Activated CD4-positive, alpha-beta T cell treated with anti-CD3 and anti-CD28 coated beads for 4 hours (primary cell): ENCODE measurements at regions not wholly inside any gene's neighbourhood (a gene's known extent, or its start where the extent isn't known, plus 50 kb on each side); places are given as distances from the start of the nearest gene placed in this dataset.
"Not testable (repeated sequence)": the region's sequence is repeated elsewhere in the genome, so short reads cannot be mapped to it uniquely, and the experiment has no call there.

Experiments used
- DNase-seq, 2 donors: peaks; one replicate each; pipeline ENCODE4 v3.0.0-alpha.2; 2020

DNA sequence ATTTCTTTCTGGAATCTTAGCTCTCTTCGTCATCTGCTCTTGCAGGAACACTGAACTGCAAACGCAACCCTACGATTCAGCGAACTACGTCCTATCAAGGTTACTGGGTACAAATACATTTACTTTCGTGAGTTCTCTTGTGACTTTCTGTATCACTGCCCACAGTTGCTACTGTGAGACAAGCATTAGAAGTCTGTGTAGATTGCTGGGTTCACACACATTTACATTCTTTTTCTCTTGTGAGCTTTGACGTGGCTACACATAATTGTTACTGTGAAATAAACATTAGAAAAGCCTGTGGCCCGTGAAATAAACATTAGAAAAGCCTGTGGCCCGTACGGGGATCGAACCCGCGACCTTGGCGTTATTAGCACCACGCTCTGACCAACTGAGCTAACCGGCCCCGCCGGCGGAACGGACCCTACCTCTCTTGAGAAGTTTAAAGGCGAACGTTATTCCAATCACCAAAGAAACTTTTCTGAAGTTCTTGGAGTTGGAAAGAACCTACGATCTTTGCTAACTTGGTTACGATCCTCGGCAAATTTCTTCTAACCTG, 61.2 kb upstream of the ZNF322 start:
- DNase-seq, result not testable (repeated sequence)

DNA sequence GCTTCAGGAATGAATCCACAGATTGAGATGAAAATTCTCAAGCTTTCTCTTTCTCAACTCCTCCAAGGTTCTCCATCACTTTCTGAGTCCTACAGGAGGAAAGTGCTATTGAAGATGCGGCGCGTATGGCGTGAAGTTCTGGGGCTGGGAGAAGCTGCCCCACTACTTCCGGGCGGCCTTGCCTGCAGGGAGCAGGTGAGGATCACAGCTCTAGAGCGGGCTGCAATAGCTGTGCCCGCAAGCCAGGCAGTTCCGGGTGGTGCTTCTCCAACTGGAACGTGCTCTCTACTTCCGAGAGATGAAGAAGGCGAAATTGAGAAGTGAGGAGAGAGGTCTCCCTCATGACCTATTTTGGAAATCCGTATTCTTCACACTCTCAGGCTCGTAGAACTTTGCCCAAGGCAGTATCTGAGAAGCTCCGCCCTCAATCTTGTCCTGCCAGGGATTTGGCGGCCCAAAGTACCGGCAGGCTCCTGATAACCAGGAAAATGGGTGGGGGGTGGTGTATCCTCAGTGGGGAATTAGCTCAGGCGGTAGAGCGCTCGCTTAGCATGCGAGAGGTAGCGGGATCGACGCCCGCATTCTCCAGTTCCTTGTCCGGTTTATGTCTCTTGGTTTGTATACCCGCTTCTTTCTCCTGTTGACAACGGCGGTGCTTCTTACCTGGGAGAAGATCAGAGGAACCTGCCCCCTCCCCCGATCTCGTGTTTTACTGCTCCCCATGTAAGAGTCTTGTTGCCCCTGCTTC, 70.6 kb upstream of the ZNF322 start:
- DNase-seq, result not testable (repeated sequence)

DNA sequence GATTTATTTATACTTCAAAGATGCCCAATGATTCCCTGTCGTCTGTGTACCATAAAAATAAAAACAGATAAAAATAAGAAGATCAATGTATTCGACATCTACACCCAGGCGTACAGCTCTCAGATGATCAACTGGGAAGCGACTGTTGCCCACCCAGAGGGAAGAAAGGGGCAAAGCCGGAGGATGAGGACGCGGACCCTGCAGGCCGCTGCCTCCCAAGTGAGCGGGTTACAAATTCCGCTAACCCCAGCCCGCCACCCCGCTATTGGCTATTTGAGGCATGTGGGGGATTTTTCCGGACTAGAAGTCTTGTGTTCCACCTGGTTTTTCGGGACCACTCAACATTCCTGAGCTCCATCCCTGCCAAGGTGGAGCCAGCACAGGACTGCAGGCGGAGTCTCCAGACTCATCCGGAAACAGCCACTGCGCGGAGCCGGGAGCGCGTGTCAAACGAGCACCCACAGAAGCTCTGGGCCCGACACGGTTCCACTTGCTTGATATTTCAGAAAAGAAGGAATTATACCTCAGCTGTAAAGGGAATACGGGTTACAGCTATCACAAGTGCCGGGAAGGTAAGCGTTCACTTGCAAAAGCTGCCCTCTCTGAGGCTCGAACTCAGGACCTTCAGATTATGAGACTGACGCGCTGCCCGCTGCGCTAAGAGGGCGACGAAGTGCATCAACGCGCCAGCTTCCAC, 75.4 kb upstream of the ZNF322 start:
- DNase-seq, result not testable (repeated sequence)

DNA sequence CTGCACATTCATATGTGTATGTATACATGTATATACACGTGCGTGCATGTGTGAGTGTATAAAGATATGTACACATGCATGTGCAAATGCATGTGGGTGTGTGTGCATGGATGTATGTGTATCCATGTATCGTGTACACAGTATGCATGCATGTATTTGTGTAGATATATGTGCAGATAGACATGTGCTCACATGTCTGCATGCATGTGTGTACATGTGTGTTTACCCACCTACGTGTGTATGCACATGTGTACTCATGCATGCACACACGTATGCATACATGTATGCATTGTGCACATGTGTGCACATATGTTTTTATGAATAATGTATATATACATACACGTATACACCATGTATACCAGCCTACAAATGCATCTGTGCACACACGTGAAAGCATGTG, 80.3 kb upstream of the ZNF322 start:
- no peak for DNase-seq

DNA sequence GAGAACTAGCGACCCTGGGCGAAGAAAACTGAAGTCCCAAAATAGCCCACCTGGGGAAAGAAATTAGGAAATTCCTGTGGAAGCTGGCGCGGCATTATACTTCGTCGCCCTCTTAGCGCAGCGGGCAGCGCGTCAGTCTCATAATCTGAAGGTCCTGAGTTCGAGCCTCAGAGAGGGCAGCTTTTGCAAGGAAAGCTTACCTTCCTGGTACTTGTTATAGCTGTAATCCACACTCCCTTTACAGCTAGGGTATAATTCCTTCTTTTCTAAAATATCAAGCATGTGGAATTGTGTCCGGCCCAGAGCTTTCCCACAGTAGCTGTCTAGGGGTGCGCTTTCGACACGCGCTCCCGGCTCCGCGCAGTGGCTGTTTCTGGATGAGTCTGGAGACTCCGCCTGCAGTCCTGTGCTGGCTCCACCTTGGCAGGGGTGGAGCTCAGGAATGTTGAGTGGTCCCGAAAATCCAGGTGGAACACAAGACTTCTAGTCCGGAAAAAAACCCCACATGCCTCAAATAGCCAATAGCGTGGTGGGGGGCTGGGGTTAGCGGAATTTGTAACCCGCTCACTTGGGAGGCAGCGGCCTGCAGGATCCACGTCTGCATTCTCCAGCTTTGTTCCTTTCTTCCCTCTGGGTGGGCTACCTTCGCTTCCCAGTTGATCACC, 83.7 kb upstream of the ZNF322 start:
- no peak for DNase-seq

DNA sequence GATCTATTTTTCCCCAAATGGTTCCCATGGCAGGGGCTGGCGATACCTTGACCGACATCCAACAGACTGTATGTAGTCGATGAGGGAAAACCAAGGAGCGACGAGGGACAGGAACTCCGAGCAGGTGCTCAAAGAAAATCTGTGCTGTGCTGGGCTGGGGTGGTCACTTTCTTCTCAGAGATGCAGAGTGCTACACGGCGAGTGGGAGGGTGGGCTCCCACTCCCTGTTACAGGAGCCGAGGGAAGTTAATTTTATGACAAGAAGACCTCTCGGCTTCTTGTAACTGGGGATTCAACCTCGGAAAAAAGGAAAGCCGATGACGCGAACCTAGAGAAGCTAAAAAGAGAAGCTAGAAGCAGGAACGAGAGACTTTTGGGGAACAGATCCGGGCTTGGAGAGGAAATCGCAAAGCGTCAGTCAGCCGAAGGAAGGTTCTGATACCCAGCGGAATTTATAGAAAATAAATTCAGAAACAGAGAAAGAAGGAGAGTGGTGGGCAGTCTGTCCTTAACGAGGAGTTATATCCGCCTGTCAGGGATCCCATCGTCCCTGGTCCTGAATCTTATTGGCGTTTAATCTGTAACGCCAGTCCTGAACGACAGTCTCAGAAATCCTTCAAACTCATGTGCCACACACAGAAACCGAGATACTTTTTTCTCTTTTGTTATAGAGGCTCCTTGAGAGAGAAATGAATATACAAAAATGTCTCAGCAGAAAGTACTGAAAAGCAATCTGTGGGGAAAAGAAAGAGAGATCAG, 84.6 kb upstream of the ZNF322 start:
- no peak for DNase-seq

DNA sequence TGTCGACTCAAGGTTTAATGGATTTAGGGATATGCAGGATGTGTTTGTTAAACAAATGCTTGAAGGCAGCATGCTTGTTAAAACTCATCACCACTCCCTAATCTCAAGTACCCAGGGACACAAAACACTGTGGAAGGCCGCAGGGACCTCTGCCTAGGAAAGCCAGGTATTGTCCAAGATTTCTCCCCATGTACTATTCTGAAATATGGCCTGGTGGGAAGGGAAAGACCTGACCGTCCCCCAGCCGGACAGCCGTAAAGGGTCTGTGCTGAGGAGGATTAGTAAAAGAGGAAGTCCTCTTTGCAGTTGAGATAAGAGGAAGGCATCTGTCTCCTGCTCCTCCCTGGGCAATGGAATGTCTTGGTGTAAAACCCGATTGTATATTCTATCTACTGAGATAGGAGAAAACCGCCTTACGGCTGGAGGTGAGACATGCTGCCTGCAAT, 85.3 kb upstream of the ZNF322 start:
- DNase-seq, result not testable (repeated sequence)

DNA sequence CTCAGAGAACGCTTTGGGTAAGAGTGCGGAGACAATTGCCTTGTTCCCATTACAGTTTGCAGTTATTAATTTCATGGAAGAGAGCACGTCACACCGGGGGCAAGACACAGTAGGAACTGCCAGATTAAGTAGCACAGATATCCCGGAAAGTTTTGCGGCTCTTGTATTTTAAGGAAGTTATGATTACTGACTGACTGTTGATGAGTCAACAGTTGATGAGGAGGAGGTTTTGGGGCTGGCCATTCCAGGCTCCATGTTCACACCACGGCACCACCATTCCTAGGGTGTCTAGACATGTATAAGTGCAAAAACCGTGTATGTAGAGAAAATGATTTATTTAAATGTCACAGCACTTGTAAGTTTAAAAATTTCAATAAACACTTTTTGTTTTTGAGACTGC, 86.4 kb upstream of the ZNF322 start:
- DNase-seq, result not testable (repeated sequence)

DNA sequence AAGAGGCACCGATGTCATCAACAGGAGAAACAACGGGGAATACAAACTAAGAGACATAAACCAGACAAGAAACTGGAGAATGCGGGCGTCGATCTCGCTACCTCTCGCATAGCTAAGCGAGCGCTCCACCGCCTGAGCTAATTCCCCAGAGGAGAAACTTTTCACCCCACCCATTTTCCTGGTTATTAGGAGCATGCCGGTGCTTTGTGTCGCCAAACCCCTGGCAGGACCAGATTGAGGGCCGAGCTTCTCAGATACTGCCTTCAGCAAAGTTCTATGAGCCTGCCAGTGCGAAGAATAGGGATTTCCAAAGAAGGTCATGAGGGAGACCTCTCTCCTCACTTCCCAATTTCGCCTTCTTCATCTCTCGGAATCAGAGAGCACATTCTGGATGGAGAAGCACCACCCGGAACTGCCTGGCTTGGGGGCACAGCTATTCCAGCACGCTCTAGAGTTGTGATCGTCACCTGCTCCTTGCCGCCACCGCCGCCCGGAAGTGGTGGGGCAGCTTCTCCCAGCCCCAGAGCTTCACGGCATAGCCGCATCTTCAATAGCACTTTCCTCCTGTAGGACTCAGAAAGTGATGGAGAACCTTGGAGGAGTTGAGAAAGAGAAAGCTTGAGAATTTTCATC, 89.7 kb upstream of the ZNF322 start:
- DNase-seq, result not testable (repeated sequence)

DNA sequence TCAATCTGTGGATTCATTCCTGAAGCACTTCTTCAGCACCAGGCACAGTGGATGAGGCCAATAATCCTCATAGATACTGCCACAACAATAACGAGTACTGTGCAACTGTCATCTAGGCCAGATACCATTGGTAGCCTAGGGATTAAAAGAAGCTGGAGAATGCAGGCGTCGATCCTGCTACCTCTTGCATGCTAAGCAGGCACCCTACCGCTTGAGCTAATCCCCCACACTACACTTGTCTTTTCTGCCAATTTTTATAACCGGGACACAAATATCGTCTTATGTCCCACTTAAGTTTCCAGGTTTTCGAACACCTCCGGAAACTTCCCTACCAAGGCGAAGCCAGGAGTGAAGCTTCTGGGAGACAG, 90.2 kb upstream of the ZNF322 start:
- DNase-seq, result not testable (repeated sequence)

DNA sequence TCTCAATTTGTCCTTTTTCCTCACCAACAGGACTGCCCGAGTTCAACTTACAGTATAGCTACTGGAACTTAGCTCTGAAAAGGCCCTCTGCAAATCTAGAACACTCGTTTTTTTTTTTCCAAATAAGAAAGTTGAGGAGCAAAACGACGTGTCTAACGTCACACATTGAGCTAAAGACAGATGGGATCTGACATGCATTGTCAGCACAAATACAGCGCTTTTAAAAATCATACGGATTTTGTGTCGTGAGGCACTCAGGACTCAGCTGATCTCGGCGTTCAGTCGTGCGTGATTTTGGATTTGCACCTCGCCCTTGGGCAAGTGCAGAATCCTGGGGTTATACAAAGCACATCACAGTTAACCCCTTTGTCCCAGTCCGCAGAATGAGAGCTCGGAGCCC, 94.7 kb upstream of the ZNF322 start:
- no peak for DNase-seq

DNA sequence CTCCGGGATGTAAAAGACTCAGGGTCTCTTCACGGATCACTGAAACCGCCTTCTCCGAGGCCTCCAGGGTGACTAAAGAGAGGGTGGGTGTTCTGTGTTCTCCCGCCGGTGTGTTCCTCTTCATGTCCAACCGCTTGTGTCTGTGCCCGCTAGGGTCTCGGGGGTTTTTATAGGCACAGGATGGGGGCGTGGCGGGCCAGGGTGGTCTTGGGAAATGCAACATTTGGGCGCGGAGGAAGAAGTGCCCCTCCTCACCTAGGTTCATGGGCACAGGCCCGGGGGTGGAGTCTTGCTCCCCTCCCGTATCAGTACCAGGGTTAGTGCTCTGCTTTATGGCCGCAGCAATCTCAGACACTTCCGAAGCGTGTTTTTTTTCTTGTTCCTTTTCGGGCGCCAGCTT, 95.3 kb upstream of the ZNF322 start:
- DNase-seq, result not testable (repeated sequence)

DNA sequence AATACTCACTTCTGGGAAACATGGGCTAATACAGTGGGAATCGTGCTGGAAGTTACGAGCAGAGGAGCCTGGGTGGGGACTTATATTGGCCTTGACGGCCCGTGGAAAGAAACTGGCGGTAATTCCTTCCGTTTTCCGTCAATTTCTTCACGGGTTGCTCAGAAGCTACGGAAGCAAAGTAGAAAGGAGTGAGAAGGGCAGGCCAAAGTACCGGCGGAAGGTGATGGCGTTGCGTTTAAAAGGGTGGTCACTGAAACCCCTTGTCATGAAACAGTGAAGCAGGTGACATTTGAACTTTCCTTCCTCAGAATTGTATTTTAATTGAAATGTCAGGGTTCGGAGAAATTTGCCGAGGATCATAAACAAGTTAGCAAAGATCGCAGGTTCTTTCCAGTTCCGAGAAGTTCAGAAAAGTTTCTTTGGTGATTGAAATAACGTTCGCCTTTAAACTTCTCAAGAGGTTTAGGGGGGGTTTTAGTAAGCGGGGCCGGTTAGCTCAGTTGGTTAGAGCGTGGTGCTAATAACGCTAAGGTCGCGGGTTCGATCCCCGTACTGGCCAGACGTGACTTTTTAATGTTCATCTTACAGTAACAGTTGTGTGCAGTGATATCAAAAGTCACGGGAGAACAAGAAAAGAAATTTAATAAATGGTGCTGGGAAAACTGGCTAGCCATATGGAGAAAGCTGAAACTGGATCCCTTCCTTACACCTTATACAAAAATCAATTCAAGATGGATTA, 96.7 kb upstream of the ZNF322 start:
- not testable (repeated sequence) for DNase-seq

DNA sequence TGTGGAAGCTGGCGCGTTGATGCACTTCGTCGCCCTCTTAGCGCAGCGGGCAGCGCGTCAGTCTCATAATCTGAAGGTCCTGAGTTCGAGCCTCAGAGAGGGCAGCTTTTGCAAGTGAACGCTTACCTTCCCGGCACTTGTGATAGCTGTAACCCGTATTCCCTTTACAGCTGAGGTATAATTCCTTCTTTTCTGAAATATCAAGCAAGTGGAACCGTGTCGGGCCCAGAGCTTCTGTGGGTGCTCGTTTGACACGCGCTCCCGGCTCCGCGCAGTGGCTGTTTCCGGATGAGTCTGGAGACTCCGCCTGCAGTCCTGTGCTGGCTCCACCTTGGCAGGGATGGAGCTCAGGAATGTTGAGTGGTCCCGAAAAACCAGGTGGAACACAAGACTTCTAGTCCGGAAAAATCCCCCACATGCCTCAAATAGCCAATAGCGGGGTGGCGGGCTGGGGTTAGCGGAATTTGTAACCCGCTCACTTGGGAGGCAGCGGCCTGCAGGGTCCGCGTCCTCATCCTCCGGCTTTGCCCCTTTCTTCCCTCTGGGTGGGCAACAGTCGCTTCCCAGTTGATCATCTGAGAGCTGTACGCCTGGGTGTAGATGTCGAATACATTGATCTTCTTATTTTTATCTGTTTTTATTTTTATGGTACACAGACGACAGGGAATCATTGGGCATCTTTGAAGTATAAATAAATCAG, 106.8 kb upstream of the ZNF322 start:
- not testable (repeated sequence) for DNase-seq

DNA sequence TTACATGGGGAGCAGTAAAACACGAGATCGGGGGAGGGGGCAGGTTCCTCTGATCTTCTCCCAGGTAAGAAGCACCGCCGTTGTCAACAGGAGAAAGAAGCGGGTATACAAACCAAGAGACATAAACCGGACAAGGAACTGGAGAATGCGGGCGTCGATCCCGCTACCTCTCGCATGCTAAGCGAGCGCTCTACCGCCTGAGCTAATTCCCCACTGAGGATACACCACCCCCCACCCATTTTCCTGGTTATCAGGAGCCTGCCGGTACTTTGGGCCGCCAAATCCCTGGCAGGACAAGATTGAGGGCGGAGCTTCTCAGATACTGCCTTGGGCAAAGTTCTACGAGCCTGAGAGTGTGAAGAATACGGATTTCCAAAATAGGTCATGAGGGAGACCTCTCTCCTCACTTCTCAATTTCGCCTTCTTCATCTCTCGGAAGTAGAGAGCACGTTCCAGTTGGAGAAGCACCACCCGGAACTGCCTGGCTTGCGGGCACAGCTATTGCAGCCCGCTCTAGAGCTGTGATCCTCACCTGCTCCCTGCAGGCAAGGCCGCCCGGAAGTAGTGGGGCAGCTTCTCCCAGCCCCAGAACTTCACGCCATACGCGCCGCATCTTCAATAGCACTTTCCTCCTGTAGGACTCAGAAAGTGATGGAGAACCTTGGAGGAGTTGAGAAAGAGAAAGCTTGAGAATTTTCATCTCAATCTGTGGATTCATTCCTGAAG, 111.6 kb upstream of the ZNF322 start:
- not testable (repeated sequence) for DNase-seq

DNA sequence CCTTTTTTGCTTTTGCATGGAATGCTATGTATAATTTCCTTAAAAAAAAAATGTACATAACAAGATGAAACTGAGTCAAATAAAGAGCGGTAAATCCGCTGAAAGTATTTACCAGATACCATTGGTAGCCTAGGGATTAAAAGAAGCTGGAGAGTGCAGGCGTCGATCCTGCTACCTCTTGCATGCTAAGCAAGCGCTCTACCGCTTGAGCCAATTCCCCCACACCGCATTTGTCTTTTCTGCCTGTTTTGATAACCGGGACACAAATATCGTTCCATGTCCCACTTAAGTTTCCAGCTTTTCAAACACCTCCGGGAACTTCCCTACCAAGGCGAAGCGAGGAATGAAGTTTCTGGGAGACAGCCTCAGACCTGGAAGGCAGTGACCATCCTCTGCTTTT, 113.9 kb upstream of the ZNF322 start:
- DNase-seq, result not testable (repeated sequence)

DNA sequence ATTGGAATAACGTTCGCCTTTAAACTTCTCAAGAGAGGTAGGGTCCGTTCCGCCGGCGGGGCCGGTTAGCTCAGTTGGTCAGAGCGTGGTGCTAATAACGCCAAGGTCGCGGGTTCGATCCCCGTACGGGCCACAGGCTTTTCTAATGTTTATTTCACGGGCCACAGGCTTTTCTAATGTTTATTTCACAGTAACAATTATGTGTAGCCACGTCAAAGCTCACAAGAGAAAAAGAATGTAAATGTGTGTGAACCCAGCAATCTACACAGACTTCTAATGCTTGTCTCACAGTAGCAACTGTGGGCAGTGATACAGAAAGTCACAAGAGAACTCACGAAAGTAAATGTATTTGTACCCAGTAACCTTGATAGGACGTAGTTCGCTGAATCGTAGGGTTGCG, 121.0 kb upstream of the ZNF322 start:
- DNase-seq, result not testable (repeated sequence)

DNA sequence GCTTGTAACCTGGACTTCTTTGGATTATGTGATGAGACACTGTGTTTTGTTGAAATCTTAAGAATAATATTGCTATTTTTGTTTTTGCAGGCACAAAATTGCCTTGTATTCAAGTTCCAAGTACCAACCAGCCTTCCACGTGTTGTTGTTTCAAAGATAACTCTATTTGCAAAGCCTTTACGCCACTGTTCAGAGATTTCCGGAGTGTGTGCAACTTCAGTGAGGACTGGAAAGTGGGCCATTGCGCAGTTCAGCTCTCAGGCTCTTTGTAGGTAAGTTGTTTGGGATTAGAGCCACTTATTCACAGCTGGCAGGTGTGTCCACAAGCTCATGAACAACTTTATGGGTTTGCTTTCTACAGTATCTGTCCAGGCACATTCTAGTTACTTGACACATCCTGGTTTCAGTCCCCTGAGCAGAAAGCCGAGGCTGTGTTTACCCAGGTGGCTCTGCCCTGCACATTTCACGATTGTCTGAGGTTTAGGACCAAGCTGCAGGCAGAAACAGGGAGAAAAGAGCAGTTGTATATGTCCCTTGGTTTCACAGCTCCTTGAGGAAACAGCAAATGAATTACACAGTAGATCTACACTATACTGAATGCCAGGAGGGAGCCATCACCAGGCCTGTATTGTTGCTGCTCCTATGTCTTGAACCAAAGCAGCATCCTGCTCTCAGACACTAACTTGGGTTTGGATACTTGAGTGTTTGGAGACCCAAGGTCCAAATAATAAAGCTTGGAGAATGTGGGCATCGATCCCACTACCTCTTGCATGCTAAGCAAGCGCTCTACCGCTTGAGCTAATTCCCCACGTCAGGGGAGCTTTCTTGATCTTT, 136.1 kb upstream of the ZNF322 start:
- not testable (repeated sequence) for DNase-seq
